ENCODE measurements at regions not wholly inside any gene's neighbourhood (a gene's known extent, or its start where the extent isn't known, plus 50 kb on each side); places are given as distances from the start of the nearest gene placed in this dataset.

GRCh38 chr12:30874455-30875321, 51.9 kb upstream of the TSPAN11 start:
- no peak for DNase-seq

GRCh38 chr12:30870491-30871265, 55.9 kb upstream of the TSPAN11 start:
- DNase-seq: no peak

GRCh38 chr12:30867415-30867814, 59.1 kb upstream of the TSPAN11 start:
- DNase-seq: no peak

GRCh38 chr12:30866256-30866655, 60.3 kb upstream of the TSPAN11 start:
- DNase-seq: no peak

- no peak for DNase-seq
Measured at GRCh38 chr12:30863839-30864238, 62.7 kb upstream of the TSPAN11 start.

- no peak for DNase-seq
Measured at GRCh38 chr12:30862486-30862885, 64.1 kb upstream of the TSPAN11 start.

GRCh38 chr12:30859226-30859625, 67.3 kb upstream of the TSPAN11 start:
- DNase-seq: no peak

GRCh38 chr12:30858471-30858870, 68.1 kb upstream of the TSPAN11 start:
- no peak for DNase-seq

GRCh38 chr12:30853561-30854133, 72.9 kb upstream of the TSPAN11 start:
- DNase-seq: no peak

- no peak for DNase-seq
Measured at GRCh38 chr12:30850684-30851083, 75.9 kb upstream of the TSPAN11 start.

GRCh38 chr12:30847259-30847658, 79.3 kb upstream of the TSPAN11 start:
- DNase-seq: peak in 1 of 2 donors; percentile 15

GRCh38 chr12:30846776-30847175, 79.8 kb upstream of the TSPAN11 start:
- no peak for DNase-seq

- DNase-seq: no peak
Measured at GRCh38 chr12:30845676-30846075, 80.9 kb upstream of the TSPAN11 start.

GRCh38 chr12:30843211-30843610, 83.3 kb upstream of the TSPAN11 start:
- no peak for DNase-seq

GRCh38 chr12:30840715-30841114, 85.8 kb upstream of the TSPAN11 start:
- DNase-seq: no peak

GRCh38 chr12:30839643-30840220, 85.0 kb upstream of the CAPRIN2 start:
- no peak for DNase-seq

GRCh38 chr12:30837595-30837994, 82.8 kb upstream of the CAPRIN2 start:
- DNase-seq: no peak

GRCh38 chr12:30836656-30837445, 82.1 kb upstream of the CAPRIN2 start:
- DNase-seq: no peak

GRCh38 chr12:30835216-30835615, 80.5 kb upstream of the CAPRIN2 start:
- DNase-seq: no peak

GRCh38 chr12:30830751-30831150, 76.0 kb upstream of the CAPRIN2 start:
- no peak for DNase-seq

- DNase-seq: no peak
Measured at GRCh38 chr12:30829876-30830275, 75.1 kb upstream of the CAPRIN2 start.

- DNase-seq: no peak
Measured at GRCh38 chr12:30828686-30829085, 73.9 kb upstream of the CAPRIN2 start.

All from stimulated activated CD4-positive, alpha-beta T cell treated with anti-CD3 and anti-CD28 coated beads, Interleukin-2, amount 100 ng/mL, for 48 hours (primary cell).